HepG2 (cell line): ENCODE measurements at regions not wholly inside any gene's neighbourhood (a gene's known extent, or its start where the extent isn't known, plus 50 kb on each side); places are given as distances from the start of the nearest gene placed in this dataset.

Source experiments
- CHD4 ChIP-seq: fragments of 200-600 bp; sonication (generic); IDR thresholded peaks from 2 replicates; pipeline ENCODE4 v1.7.0; 2017; ENCODE audit warnings: mild to moderate bottlenecking, low read length, borderline replicate concordance
- CSRNP1 ChIP-seq: sonication (generic); formaldehyde crosslinking; IDR thresholded peaks from 2 replicates; pipeline ENCODE4 v1.8.1; 2023; ENCODE audit warnings: mild to moderate bottlenecking, missing genetic modification reagents
- PAF1 ChIP-seq: IDR thresholded peaks from 2 replicates; pipeline ENCODE4 v1.6.1; 2016; ENCODE audit warnings: missing genetic modification reagents, missing compliant biosample characterization
- ZNF232 ChIP-seq: sonication (generic); formaldehyde crosslinking; IDR thresholded peaks from 2 replicates; pipeline ENCODE4 v1.4.0; 2020; ENCODE audit warnings: missing genetic modification reagents, borderline replicate concordance

DNA sequence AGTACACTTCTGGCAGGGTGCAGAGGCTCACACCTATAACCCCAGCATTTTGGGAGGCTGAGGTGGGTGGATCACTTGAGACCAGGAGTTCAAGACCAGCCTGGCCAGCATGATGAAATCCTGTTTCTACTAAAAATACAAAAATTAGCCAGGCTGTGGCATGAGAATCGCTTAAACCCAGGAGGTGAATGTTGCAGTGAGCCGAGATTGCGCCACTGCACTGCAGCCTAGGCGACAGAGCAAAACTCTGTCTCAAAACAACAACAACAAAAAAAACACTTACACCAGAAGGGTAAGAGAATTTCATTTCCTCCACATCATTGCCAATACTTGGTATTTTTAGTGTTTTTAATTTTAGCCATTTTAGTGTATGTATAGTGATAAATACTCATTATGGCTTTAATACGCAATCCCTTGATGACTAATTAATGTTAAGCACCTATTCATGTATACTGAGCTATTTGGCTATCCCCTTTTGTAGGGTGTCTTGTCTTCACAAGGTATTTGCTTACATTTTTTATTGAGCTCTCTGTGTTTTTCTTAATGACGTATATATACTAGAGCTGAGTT, 77.1 kb upstream of the TNR start:
- TF ChIP-seq PAF1 (CRISPR knock-in tag) (no peak), ZNF232 (CRISPR knock-in tag) (no peak), CHD4 (no peak), CSRNP1 (no peak)
